ENCODE measurements at regions not wholly inside any gene's neighbourhood (a gene's known extent, or its start where the extent isn't known, plus 50 kb on each side); places are given as distances from the start of the nearest gene placed in this dataset.

DNA sequence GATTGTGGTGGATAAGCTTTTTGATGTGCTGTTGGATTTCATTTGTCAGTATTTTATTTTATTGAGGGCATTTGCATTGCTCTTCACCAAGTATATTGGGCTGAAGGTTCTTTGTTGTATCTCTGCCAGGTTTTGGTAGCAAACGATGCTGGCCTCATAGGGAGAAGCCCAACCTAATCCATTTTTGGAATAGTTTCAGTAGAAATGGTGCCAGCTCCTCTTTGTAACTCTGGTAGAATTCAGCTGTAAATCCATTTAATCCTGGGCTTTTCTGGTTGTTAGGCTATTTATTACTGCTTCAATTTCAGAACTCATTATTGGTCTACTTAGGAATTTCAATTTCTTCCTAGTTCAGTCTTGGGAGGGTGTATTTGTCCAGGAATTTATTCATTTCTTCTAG is 309.8 kb upstream of the SETBP1 start:
- no peak for DNase-seq

DNA sequence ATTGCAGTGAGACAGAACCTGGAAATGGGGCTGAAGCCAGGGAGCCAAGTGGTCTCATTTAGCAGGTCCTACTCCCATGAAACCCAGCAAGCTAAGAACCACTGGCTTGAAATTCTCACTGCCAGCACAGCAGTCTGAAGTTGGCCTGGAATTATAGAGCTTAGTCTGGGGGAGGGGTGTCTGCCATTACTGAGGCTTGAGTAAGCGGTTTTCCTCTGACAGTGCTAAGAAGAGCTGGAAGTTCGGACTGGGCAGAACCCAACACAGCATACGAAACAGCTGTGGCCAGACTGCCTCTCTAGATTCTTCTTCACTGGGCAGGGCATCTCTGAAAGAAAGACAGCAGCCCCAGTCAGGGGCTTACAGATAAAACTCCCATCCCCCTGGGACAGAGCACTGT is 305.7 kb upstream of the SETBP1 start:
- no peak for DNase-seq

DNA sequence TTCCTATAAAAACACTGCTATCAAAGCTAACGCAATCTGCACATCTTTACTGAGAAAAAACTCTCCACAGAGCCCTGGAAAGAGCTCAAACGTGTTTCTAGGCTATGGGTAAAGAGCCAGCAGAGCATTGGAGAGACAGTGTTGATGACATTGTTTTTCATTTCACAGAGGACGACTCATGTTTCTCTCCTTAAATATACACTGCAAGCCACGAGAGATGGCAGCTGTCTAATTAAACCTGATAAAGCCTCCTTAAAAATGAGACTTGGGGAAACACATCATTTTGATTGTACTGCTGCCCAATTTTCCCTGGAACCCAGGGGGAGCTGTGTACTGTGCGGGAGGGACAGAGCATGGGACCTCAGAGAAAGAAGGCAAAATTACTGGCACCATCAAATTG is 294.3 kb upstream of the SETBP1 start:
- DNase-seq, result no peak

DNA sequence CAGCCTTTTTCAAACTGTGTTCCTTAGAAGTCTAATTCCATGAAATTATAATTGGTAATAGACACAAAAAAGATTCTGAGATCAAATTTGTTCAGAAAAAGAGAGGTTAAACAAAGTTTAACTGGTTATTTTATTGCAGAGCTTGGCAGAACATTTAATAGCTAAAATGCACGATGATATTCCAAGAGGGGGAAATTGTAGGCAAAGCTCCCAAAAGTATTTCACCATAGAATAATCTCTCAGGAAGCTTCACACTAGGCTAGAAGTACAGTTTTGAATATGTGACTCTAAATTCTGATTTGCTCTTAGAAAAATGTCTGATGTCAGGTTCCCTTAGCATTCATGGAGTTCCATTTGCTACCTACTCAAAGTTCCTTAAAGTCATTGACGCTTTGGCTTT is 292.4 kb upstream of the SETBP1 start:
- no peak for DNase-seq

DNA sequence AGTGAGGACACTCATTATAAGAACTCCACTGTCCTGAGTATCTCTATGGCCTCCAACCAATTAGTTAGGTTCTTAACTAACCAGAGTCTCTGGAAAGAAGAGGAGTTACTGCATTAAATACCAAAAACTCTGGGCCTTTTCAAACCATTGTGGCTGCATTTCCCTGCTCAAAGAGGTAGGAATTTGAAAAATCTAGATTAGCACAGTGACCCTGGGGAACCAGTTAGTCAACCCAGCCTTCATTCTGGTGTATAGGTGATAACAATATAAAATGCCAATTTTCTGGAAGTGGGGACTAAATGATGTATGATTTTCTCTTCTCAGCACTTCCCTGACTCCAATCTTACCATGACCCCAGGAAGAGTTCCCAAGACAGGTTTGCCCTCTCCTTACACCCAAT is 287.8 kb upstream of the SETBP1 start:
- DNase-seq, result no peak

DNA sequence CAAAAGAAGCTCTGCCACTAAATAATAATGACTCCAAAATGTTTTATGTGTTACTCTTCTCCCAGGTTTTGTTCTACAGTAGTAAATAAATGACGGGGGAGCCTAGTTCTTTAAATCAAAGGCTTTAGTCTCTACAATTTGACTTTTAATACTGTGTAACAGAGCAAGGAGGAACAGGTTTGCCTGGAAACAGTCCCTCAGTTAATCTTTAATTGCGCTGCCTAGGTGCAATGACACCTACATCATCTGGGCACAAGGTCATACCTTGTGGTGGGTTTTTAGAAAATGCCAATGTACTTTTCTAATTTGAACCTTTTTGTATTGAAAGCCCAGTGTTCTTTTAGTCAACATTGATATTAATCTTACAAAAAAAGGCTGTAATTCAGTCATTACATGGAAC is 287.3 kb upstream of the SETBP1 start:
- no peak for DNase-seq

DNA sequence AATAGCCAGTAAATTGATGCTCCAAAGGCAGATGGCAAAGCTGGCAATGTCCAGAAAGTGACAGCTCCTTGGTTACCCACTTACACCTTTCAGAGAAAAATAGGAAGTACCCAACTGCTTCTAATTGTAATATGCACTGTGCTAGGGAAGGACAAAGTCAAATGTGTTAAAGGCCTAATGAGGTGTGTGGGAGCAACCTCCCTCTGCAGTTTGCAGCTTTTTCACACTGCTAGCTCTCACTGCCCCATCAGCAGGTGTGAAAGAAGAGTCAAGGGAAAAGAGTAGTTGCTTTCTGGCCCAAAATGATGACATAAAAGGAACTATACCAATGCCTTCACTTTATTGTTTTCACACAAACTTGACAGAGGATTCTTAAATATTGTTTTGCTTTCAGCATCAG is 284.1 kb upstream of the SETBP1 start:
- no peak for DNase-seq

DNA sequence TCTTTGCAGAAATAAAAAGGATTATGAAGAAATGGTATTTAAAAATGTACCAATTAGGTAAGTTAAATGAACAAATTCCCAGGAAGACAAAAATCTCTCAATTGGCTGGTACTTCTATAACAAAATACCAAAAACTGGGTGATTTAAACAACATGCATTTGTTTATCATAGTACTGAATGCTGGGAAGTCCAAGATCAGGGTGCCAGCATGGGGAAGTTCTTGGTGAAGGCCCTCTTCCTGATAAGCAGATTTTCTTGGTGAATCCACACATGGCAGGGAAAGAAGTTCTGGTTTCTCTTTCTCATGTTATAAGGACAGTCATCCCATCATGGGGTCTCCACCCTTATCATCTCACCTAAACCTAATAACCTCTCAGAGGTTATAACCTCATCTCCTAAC is 271.6 kb upstream of the SETBP1 start:
- no peak for DNase-seq

DNA sequence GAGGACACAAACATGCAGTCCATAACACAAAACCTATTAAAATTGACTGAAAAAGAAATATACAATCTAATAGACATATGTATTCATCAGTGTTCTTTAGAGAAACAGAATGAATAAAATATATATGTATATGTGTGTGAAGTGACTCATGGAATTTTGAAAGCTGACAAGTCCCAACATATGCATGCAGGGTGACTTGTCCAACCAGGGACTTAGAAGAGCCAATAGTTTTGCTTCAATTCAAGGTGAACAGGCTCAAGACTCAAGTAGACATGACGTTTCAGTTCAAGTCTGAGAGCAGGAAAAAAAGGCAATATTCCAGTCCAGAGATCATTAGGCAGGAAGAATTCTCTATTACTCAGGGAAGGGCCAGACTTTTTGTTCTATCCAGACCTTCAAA is 271.2 kb upstream of the SETBP1 start:
- no peak for DNase-seq

DNA sequence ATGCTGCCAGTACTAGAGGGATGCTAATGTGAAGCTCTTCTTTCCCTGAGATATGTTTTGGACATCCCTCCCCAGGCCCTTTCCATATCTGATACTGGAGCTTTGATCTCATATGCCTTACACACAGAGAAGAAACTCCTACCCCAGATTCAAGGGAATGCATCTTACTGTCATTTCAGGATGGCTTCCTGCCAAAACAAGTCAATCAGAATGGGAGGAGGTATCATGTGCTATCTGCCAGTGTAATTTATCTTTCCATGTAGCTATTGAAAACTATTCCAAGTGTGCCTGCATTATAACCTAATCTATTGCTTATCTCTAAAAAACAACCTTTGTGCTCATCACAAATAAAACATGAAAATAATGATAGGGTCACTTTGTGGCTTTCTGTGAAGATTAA is 269.9 kb upstream of the SETBP1 start:
- DNase-seq, result no peak

DNA sequence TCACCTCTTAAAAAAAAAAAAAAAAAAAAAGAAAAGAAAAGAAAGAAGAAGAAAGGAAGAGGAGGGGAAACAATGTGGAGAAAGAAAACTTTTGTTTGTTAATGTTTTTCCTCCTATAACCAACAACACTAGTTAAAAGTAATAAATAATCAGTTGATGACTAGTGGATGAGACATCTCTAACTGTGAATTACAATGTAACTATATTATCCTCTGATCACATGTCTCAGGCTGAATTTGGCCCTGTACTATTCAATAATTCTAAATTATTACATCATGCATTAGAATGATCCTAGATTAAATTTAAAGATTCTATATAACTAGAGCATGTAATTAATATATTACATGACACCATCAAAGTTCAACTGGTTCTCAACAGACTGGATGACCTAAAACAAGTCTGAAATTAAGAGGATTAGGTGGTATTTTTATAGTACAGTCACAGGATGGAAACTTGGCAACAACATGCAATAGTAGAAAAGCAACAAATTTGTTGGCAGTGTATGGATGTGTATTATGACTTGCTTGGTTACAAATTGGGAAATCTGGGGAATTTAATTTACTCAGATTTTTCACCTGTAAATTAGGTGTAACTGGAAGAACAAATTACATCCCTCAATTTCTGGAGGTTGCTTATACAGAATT is 269.3 kb upstream of the SETBP1 start:
- DNase-seq, result no peak

DNA sequence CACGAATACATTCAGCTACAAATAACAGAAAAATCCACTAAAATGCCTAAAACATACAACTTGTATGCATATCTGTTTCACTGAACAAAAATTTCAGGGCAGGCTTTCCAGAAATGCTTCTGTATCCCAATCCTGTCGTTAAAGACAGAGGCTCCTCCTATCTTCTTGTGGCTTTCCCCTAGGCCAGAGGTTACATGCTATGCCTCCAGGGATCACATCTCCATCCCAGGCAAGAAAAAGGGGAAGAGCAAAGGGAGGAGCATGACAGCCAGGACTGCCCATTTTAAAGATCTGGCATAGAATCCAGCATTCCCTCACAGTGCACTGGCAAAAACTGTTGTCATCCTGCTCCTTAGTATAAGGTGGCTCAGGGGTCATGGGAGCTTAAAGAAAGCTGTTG is 268.7 kb upstream of the SETBP1 start:
- no peak for DNase-seq

DNA sequence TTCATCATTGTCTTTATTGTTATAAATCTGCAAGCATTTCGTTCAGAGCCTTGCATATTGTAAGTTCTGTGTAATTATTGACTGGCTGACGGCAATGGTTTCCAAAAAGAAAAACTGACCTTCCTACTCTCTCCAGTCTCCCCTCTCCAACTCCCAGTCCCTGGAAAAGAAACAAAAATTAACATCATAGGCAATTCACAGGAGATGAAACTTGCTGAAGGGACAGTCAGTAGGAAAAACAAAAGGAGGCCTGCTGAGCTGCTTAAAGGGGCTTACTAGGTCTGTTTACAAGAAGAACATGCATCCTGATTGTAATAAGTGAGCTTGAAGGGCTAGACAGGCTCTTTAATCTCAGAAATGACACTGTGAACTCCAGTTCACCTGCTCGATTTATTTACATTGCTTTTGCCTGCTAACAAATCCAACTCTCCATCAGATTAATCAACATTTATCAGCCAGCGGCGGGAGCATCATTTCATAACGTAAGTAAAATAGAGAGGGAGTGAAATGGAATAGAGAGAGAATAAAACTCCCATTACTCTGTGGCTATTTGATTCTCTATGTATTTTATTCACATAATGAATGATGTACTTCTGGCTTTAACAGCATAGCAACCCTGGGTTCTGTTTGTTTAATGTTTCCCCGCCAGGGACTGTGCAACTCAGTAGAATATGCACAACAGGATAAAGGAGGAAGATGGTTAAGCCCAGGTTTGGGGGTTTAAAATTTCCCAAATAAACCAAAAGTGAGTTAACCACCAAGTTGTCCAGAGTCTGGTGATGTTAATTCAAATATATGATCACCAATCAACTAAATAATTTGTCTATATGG is 256.7 kb upstream of the SETBP1 start:
- DNase-seq, result no peak

DNA sequence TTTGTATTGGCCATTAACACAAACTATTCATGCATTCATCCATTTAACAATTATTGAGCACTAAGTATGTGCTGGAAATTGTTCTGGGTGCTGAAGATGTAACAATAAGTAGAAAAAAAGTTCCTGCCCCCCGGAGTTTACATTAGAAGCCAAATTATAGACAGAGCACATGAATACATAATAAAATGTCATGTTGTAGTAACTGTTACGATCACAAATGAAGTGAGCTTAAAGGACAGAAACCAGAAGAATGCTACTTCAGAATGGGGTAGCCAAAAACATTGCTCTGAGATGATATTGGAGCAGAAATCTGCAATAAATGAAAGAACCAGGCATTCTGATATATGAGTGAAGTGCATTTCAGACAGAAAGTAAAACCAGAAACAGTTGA is 256.0 kb upstream of the SETBP1 start:
- no peak for DNase-seq

DNA sequence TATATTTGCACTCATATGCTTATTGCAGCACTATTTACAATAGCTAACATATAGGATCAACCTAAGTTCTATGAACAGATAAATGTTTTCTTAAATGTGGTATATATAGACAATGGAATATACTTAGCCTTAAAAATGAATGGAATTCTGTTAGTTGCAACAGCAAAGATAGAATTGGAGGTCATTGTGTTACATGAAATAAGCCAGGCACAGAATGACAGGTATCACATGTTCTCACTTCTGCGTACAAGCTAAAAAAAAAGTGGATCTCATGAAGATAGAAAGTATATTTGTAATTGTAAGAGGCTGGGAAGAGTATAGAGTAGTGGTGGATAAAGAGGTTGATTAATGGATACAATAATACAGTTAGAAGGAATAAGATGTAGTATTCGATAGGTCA is 255.5 kb upstream of the SETBP1 start:
- no peak for DNase-seq

DNA sequence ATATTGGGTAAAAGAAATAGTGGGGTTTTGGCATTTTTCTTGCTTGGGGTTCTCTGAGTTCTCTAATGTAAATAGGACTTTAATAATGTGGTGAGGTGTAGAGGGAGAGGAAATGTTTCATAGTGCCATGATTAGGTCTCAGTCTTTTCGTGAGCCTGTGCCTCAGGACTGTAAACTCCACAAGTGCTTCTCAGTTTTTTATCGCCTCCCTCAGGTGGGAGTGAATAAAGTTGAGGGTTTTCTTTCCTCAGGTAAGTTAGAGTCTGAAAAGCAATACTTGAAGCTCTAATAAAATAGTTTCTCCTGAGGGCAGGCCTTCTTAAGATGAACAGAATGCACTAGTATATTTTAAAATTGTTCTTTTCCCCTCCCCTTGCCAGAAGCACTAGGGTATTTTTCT is 243.1 kb upstream of the SETBP1 start:
- DNase-seq, result no peak

DNA sequence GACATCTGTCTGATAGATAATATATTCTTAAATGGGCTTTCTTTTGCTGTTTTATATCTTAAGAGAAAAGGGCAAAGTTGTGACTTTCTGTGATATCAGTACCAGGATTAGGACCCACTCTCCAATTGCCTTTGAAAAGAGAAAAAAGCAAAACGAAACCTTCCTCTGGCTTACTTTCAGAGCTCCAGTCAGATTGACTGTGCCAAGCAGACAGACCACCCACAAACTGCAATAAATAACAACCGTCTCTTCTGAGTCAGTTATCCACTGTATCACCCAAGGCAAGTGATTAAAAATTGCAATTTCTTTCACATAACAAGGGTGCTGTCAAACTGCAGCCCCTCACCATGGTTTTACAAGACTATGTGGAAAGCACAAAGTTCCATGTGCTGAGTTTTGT is 230.5 kb upstream of the SETBP1 start:
- DNase-seq, result no peak

DNA sequence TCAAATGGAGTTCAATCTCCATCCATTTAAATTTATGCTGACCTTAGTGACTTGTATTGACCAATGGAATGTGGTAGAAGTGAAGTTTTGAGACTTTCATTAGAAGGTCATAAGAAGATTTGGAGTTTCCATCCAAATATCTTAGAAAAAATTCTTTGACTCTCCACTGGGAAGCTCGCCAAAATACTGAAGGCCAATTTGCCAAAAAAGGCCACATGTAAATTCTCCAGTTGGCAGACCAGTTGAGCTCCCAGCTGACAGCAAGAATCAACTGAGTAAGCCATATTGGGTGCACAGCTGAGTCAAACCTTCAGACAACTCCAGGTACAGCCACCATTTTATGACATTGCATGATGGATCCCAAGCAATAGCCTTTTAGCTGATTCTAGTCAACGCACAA is 228.3 kb upstream of the SETBP1 start:
- no peak for DNase-seq

DNA sequence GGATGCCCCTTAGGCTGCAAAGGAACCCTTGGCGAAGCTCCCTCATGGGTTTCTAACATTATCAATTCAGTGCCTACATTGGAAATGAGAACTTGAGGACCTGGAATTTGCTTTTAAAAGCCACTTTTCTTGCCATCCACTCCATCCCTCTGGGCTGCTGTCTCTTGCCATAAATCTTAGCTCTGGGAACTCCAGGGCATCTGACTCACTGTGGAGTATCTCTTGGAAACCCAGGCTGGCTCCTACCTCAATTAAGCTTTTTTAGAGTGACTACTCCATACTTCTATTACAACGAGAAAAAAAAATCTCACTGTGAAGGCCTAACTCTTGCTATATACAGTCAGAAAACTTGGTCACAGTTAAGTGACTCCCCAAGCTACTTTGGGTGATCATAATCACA is 227.2 kb upstream of the SETBP1 start:
- no peak for DNase-seq

DNA sequence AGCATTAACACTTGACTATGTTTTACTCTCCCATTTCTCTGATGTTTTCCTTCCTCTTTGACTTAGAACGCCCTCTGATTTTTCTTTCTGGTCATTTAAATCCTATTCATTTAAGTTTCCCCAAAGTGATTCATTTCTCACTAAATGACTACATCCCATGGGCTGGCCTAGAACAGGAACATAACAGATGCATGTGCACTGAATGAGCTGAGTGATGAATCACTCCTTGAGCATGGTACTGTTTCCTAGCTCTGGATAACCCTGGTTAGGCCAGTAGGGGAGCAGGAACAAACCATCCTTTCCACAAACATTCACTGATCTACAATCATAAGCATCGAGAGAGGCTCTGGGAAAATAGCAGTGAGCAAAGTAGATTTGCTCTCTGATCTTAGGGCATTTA is 221.9 kb upstream of the SETBP1 start:
- no peak for DNase-seq

DNA sequence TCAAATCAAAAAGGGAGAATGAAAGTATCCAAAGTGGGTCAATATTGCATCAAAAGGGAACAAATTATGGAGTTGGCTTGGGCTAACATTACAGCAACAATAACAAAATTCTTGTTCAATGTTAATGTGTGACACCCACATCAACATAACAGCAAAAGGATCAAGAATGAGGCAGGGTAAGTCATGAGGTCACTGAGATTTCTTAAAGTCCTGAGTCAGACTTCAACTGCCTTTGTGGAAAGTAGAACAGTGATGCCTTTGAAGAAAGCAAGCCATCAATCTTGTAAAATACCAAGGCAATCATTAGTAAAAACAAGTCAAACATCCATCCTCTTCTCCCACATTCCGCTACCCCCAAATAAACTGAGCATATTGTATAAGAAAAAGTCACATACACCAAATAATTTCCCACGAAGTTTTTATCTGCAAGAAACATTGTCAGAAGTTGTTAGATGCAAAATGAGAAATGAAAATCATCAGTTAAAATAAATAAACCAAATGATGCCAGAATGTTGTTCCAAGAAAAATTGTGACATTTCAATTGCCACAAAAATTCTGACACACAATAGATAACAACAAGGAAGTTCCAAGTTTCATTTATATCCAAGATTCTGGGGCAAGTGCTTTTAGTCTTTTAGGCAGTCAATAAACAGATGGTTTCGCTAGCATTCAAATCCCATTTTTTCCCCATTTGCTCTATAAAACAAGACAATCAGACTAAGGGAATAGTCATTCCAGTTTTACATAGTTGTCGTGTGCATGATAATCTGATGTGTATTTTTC is 216.1 kb upstream of the SETBP1 start:
- no peak for DNase-seq

DNA sequence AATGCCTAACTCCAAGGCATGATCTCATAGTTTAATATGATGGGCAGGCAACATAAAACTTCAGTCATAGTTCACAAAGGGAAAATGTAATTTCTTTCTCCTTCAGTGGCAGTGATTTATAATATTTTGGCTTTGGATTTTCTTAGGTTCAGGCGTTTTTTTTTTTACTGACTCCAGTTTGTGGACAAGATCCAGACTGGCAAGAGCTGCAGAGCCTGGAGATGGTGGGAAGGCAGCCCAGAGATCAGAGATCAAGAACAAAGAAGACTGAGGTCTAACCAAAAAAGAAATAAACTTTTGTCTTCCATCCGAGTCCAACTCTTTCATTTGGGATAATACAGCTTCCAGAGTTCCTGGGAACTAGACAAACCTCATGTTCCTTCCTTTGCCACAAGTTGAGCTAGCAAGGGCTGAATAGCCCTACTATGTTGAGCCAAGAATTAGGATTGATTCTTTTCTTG is 215.3 kb upstream of the SETBP1 start:
- no peak for DNase-seq

DNA sequence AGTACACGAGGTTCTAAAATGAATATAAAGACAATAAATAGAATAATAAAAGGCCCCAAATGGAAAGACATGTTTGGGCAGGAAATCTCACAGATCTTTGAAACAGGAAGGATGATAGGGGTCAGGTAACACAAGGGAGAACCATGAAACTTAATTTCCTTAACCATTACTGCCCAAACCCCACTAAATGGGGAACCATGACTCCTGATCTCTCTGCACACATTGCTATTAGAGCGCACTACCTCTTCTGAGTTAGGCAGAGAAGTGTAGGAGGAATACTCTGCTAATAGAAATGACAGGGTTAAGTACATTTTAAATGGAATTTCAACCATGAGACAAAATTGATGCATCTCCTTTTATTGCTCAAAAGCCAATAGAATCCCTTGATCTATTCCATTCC is 213.7 kb upstream of the SETBP1 start:
- DNase-seq, result no peak

DNA sequence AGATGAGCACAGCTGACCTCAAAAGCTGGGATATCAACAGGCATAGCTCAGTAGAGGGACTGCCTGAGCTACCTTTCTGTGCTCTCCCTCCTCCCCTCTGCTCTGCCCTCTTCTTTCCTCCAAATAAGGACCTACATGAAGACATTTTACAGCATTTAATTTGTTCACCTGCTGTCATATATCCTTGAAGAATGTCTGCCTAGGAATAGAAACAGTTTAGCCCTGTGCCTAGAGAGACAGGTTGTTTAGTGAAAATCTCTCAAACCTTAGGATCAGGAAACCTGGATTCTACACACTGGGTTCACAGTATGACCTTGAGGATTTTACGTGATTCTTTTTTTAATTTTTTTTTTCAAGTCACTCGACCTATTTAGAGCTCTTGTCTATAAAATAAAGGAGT is 213.0 kb upstream of the SETBP1 start:
- no peak for DNase-seq

All from CD4-positive, alpha-beta T cell treated with Interleukin-21 for 1 hour (primary cell).